ENCODE measurements at regions not wholly inside any gene's neighbourhood (a gene's known extent, or its start where the extent isn't known, plus 50 kb on each side); places are given as distances from the start of the nearest gene placed in this dataset.

DNA sequence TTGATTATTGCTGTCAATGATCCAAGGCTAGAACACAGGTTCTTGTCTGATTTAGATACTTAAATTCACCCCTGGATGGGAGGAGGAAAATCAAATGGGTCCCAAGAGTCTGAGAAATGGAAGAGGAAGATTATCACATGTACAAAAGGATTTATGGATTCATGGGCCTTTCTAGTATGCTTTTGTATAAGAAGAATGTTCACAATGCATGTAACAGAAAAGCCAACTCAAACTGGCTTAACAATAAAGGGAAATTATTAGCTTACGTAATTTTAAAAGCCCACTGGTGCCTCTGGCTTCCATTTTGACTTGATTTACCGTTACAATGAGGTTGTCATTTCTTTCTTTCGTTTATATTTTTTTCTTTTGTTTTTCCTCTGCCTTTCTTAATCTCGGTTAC is 782.5 kb upstream of the GRM7 start:
- DNase-seq (ENCODE audit: low read depth in 2 of 2, low spot score in 1 of 2): no peak

GRCh38 chr3:6079011-6079410 is 781.9 kb upstream of the GRM7 start:
- DNase-seq (ENCODE audit: low read depth in 2 of 2, low spot score in 1 of 2): no peak

GRCh38 chr3:6079561-6080179 is 781.2 kb upstream of the GRM7 start:
- no peak for DNase-seq (ENCODE audit: low read depth in 2 of 2, low spot score in 1 of 2)

DNA sequence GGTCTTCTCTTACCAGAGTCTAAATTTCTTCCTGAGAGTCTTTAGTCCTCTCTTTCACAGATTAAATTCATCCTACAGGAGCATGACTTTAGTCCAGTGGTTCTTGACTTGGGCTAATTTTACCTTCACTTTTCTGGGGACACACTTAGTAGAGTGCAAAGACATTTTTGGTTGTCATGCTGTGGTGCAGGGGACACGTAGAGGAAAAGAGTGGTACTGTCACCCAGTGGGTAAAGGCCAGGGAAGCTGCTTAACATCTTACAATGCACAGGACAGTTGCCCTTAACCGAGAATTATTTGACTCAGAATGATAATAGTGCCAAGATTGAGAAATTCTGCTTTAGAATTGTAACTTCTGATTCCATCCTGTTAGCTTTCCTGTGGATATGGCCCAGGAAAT is 772.5 kb upstream of the GRM7 start:
- DNase-seq (ENCODE audit: low read depth in 2 of 2, low spot score in 1 of 2): no peak

GRCh38 chr3:6089780-6090179 is 771.1 kb upstream of the GRM7 start:
- DNase-seq (ENCODE audit: low read depth in 2 of 2, low spot score in 1 of 2): no peak

DNA sequence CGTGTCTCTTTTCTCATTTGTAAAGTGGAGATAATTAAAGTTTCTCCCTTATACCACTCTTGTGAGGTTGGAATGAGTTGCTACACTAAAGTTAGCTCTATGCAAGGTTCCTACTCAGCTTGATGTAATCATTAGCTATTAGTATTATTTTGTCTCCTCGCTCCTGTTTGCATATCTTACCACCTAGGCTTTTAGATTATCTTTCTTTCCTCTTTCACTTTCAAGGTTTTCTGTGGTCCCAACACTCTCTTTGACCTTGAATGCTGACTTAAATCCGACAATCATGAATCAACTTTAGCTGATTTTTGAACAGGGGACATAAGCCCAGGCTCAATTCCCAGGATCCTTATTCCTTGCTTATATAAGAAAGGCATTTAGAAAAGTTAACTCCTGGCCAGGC is 769.7 kb upstream of the GRM7 start:
- no peak for DNase-seq (ENCODE audit: low read depth in 2 of 2, low spot score in 1 of 2)

GRCh38 chr3:6095006-6095405 is 765.9 kb upstream of the GRM7 start:
- no peak for DNase-seq (ENCODE audit: low read depth in 2 of 2, low spot score in 1 of 2)

GRCh38 chr3:6097021-6097420 is 763.9 kb upstream of the GRM7 start:
- no peak for DNase-seq (ENCODE audit: low read depth in 2 of 2, low spot score in 1 of 2)

GRCh38 chr3:6097556-6097955 is 763.4 kb upstream of the GRM7 start:
- DNase-seq (ENCODE audit: low read depth in 2 of 2, low spot score in 1 of 2): no peak

DNA sequence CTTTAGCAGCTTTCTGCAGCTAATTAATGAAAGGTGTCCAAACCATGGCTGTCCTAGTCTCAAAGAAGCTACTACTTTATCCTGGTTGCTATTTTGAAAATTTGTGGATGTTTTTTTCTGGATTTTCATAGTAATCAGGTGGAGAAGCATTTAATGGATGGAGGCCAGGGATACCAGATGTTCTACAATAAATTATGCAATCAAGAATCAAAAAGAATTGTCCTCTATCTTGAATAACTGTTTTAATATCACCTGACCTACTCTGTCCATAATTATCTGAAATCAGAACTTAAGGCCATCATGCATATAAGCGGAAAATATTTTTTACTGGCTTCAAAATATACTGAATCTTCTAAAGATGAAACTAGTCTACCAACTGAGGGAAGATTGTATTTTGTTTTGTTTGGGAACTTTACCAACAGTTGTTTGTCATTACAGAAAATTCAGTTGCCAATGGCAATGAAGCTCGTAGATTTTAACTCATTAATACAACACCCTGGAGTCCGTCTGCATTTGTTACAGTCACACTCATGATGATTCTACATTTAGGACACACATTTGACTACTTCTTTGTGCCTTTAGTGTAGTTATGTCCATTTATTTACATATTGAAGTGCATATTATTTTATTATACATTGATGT is 762.3 kb upstream of the GRM7 start:
- DNase-seq (ENCODE audit: low read depth in 2 of 2, low spot score in 1 of 2): no peak

DNA sequence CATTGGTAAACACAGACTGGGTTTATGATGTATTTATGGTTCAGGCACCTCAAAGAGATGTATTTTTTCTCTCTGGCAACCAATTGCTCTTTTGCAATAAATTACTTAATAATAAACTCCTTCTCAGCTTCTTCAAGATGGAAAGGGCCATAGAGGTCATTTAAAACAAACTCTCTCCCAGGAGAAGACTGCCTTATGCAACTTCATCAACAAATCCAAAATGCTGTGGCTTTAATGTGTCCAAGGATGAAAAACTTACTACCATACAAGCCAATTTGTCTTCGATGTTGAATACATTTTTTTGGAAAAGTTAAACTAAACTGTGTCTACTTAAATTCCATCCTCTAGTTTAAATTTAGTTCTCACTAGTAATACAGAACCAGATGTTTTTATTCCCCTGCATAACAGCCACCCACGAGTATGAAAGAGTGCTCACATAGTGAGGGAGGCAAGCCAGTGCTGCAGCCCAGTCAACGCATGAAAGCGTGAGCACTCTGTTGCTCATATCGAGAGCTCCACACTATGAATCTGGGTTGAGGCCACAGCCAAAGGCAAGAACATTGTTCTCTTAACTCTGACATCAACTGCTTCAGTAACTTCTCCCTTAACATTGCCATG is 761.3 kb upstream of the GRM7 start:
- no peak for DNase-seq (ENCODE audit: low read depth in 2 of 2, low spot score in 1 of 2)

DNA sequence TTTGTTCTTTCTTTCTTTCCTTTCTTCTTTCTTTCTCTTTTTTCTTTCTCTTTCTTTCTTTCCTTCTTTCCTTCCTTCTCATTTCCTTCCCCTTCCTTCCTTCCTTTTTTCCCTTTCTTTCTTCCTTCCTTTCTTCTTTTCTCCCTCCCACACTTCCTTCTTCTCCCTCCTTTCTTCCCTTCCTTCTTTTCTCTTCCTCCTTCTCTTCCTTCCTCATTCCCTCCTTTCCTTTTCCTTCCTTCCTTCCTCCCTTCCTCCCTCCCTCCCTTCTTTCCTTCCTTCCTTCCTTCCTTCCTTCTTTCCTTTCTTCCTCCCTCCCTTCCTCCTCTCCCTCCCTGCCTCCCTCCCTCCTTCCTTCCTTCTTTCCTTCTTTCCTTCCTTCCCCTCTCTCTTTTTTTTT is 755.7 kb upstream of the GRM7 start:
- no peak for DNase-seq (ENCODE audit: low read depth in 2 of 2, low spot score in 1 of 2)

DNA sequence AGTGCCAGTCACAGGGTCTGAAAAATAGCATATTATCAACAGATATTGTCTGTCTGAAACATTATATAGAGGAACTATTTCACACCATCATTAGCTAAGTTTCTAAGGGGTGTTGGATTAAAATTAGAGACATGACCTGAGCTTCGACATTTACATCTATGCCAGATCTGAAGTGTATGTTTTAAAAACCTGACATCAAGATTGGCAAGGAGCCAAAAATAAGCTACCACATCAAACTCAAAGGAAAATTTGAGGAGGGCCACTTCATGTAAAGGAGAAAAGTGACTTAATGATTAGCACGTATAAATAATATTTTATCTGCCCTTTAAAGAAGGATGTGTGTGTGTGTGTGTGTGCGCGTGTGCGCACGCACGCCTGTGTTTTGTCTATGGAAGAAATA is 752.0 kb upstream of the GRM7 start:
- no peak for DNase-seq (ENCODE audit: low read depth in 2 of 2, low spot score in 1 of 2)

DNA sequence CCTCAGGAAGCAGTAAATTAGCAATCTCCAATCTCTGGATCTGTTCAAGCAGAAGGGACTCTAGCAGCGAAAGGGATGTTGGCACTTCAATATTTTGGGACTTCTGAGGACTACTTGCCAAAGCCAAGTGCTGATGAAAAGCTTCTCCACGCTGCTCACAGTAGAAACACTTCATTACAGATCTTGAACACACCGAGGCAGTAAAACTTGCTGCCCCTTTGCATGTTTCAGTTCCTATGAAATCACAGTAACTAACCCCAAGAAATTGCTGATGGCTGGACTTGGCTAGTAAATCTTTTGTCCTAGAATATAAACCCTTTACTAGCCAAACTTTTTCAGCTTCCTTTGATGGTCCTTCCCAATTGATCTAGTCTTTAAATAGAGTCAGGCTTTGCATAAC is 750.5 kb upstream of the GRM7 start:
- no peak for DNase-seq (ENCODE audit: low read depth in 2 of 2, low spot score in 1 of 2)

- no peak for DNase-seq (ENCODE audit: low read depth in 2 of 2, low spot score in 1 of 2)
Observed at GRCh38 chr3:6112546-6112945, 748.4 kb upstream of the GRM7 start.

- DNase-seq (ENCODE audit: low read depth in 2 of 2, low spot score in 1 of 2): no peak
Observed at GRCh38 chr3:6113338-6113737, 747.6 kb upstream of the GRM7 start.

DNA sequence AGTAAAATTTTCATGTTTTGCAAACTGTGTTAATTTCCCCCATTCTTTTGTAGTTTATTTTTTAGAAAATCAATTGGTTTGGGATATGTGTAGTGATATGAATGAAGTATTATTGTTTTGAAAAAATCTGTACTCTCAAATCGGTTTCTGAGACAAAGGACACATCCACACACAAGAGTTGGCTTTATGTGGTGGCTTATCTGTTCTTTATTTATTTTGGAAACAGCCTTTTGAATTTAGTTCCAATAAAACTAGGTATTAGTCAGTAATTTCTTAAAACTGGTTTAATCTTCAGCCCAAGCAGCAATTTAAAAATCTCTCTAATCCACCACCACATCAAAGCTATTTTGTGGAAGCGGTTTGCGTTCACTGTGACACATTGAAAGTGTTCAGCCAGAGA is 741.5 kb upstream of the GRM7 start:
- DNase-seq (ENCODE audit: low read depth in 2 of 2, low spot score in 1 of 2): no peak

DNA sequence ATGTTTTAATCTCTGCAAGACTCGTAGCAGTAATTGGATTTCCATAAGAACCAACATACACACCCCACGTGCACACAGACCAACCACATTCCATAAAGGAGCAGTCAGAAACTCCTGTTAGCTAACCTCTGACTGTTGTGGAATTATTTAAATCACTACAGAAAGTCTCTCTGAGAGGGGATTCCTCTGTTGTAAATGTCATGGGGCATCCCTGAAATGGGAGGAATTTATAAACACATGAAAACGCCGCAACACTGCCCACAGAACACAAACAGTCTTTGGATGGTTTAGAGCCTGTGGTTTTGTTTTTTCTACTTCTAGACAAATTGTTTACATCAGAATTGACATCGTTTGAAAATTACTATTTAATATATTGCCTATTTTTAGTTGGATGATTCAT is 740.1 kb upstream of the GRM7 start:
- DNase-seq (ENCODE audit: low read depth in 2 of 2, low spot score in 1 of 2): no peak

DNA sequence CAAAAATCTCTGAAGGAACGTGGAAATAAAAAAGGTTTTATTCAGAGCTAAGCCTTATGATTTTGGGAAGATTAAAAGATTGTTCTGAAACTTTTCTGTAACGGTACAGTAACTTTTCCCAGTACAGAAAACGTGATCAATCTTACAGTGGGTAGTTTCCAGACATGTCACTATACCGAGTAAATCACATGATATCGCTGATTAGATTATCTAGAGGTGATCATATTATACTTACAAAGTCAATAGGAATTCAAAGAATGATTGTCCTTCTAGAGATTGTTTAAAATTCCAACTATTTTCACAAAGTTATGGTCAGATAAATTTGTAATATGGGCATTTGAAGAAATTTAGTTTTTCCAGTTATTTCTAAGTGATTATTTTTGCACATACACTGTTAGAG is 736.0 kb upstream of the GRM7 start:
- DNase-seq (ENCODE audit: low read depth in 2 of 2, low spot score in 1 of 2): no peak

GRCh38 chr3:6125520-6125919 is 735.4 kb upstream of the GRM7 start:
- no peak for DNase-seq (ENCODE audit: low read depth in 2 of 2, low spot score in 1 of 2)

DNA sequence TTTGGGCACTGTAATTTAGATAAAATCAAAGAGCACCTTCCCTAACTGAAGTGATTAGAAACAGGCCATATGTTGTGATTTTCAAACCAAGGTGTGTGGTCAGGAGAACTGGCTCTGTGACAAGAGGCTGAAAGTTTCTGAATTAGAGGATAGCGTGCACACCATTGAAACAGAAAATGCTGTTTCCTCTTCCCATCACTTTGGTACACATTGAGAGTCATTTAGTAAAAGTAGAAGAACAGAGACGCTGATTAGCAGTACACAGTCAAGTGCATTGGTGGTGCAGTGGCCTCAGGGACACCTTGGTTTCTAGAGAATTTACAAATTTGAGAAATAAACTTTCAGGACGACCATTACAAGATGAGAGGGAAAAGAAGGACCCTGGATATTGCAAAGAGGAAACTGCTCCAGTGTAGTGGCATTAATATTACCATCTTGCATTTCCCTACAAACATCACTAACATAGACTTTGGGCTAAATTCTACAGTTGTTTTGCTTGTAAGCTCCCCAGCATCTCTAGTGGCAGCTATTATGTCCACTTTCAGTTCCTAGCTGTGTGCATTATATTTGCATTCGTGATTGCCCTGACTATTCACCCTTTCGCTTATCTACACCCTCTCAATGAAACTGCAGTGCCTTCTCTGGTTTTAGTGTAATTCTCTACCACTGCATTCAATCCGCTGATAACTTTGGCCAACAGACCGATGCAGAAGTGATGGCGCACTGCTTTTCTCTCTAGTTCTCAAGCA is 728.1 kb upstream of the GRM7 start:
- DNase-seq (ENCODE audit: low read depth in 2 of 2, low spot score in 1 of 2): no peak

- no peak for DNase-seq (ENCODE audit: low read depth in 2 of 2, low spot score in 1 of 2)
Observed at GRCh38 chr3:6142707-6143106, 718.2 kb upstream of the GRM7 start.
